Cardiac fibroblast (primary cell): ENCODE measurements at regions not wholly inside any gene's neighbourhood (a gene's known extent, or its start where the extent isn't known, plus 50 kb on each side); places are given as distances from the start of the nearest gene placed in this dataset.

Experiments
- DNase-seq, 2 donors: peaks; one replicate each; pipeline versions ENCODE4 v3.0.0 to v3.0.0-alpha.2; 2010; ENCODE audit warnings: low read depth in 2 of 2
- H3K4me3 ChIP-seq, 2 donors: replicated peaks in 1 of 2; 1 replicate in 1 of 2; 2 replicates in 1 of 2; pipeline ENCODE4 v1.5.1; 2011; ENCODE audit warnings: low read depth in 2 of 2, low read length in 2 of 2, mild to moderate bottlenecking in 2 of 2, moderate library complexity in 1 of 2
- TF ChIP-seq, protein P1 (sequence below): IDR thresholded peaks from one replicate; pipeline ENCODE4 v1.5.1; 2011; ENCODE audit warnings: low read depth, mild to moderate bottlenecking, low read length, inconsistent platforms

DNA sequence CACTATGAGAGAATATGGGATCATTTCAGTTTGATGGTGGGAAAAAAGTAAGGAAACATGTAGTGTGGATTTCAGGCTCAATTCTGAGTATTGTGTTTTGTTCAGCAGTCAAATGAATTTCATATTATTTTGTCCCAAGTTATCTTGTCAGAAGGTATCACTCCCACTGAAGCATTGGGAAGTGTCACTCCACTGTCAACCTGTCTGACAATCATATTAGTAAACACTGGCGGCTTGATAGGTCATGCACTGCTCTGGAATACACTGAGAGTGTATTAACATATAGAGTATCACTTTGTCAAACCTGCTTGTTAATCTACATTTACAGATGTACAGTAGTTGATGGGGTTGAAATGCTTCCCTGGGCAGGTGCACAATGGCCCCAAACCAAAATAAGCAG, 203.6 kb downstream of the HS3ST3A1 start:
- TF ChIP-seq, protein P1, sequence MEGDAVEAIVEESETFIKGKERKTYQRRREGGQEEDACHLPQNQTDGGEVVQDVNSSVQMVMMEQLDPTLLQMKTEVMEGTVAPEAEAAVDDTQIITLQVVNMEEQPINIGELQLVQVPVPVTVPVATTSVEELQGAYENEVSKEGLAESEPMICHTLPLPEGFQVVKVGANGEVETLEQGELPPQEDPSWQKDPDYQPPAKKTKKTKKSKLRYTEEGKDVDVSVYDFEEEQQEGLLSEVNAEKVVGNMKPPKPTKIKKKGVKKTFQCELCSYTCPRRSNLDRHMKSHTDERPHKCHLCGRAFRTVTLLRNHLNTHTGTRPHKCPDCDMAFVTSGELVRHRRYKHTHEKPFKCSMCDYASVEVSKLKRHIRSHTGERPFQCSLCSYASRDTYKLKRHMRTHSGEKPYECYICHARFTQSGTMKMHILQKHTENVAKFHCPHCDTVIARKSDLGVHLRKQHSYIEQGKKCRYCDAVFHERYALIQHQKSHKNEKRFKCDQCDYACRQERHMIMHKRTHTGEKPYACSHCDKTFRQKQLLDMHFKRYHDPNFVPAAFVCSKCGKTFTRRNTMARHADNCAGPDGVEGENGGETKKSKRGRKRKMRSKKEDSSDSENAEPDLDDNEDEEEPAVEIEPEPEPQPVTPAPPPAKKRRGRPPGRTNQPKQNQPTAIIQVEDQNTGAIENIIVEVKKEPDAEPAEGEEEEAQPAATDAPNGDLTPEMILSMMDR, result no peak
- H3K4me3 ChIP-seq, result no peak overlapping the region

DNA sequence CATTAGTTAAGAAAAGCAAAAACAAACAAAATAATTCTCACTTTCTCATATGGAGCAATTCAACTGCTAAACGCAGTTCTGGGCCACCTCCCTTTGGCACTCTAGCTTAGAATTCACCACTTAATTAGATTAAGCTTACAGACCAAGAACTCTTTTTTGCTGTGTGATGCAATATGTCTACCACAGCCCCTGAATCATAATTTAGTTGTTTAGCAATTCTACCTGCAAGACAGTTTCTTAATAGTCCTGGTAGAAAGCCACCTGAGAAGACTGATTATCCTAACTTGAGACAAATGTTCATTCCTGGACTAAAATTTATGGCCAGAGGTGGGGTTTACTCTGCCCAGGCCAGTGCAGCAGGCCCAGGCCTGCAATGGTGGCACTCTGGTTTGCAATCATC, 205.9 kb downstream of the HS3ST3A1 start:
- peak; percentile 41 to 47 for DNase-seq
- H3K4me3 ChIP-seq, result no peak overlapping the region
- TF ChIP-seq, protein P1, result no peak

More for the DNA sequence above, 203.6 kb downstream of the HS3ST3A1 start:
- no peak for DNase-seq

DNA sequence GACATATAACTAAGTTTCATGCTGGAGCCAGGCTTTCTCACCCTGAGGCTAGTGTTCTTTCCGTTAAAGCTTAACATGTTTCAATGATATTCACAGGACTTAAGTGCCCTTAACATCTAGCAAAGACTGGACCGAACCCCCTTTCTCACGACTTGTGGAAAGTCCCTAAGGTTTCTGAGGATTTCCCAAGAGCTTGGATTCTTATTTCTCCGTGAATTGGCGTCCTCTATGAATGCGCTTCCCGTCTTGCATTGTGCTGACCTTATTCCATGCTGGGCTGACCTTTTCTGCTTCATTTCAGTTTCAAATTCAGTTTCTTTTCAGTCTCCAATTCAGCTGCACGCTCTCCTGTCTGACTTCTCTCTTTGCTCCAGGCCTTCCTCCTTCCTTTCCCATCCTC, 206.4 kb downstream of the HS3ST3A1 start:
- no peak overlapping the region for H3K4me3 ChIP-seq
- peak in 1 of 2 donors; percentile 64 for DNase-seq
- TF ChIP-seq, protein P1, result no peak

DNA sequence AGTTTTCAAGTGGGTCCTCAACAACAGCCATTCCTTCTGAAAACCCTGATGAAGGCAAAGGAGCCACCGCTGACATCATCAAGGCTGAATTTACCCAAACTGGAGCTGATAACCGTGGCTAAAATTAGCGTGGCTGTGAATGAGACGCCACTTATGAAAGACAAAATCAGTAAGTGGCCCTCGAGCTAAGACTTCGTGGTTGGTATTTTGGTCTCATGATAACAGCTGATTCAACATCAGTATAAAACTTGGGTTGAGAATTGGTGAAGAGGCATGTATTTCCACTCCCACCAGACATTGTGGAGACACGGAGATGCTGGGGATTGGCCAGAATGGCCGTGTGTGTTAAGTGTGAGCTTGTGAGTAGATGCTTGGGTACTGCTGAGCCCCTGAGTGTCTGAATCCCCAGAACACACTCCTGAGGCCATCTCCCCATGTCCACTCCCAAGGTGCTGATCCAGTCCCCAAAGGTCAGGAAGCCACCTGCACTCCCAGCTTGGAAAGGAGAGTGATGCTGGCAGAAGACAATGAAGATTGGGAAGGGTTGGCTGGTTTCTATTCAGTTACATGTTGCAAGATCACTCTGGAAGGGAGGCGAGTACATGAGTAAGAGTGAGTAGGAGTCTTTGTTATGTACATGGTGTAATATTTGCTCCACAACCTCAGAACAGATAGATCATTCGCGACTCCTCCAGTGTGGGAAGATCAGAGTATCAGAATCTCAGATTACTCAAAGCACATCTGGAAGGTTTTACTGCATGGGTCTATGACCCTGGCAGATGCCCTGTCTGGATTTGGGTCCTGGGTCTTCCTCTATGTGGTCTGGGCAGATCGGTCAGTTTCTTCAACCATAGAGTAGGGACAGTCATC, 207.7 kb downstream of the HS3ST3A1 start:
- TF ChIP-seq, protein P1, result no peak
- DNase-seq, result peak; percentile 68 to 95

DNA sequence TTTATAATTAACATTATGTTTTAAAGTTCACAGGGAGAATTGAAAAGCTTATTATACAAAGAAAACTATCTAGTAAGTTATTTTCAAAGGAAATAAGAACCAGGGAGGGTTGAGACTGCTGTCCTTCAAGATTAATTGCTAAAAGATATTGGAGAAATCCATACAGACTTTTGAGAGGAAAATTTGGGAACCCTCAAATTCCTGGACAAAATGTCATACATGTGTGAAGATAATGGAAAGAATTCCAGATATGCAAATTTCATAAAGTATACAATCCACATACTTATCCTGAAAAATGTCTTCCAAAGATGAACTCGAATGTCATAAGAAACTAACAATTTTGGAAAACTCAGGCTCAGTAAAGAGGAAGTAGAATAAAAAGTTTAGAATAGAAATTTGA, 213.8 kb downstream of the HS3ST3A1 start:
- H3K4me3 ChIP-seq, result no peak overlapping the region
- TF ChIP-seq, protein P1, result no peak
- DNase-seq, result no peak

More for the DNA sequence above, 207.7 kb downstream of the HS3ST3A1 start:
- no peak overlapping the region for H3K4me3 ChIP-seq

DNA sequence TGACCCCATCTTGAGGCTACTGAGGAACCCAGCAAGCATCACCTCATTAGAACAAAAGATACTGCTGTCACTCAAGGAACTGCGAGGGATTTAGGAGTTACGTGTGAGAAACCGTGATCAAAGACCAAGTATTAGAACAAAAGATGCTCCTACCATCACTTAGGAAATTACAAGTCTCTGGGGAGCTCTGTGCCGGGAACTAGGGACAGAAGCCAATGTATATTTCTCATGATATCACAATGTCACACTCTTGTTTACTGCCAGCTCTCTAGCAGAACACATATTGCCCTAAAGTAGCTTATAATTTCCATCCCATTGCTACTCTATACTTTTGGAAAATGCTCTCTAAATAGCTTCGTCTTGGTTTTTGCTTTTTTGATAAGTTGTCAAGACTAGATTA, 214.5 kb downstream of the HS3ST3A1 start:
- H3K4me3 ChIP-seq, result no peak overlapping the region
- no peak for DNase-seq
- TF ChIP-seq, protein P1, result no peak
